ENCODE measurements at regions not wholly inside any gene's neighbourhood (a gene's known extent, or its start where the extent isn't known, plus 50 kb on each side); places are given as distances from the start of the nearest gene placed in this dataset.

DNA sequence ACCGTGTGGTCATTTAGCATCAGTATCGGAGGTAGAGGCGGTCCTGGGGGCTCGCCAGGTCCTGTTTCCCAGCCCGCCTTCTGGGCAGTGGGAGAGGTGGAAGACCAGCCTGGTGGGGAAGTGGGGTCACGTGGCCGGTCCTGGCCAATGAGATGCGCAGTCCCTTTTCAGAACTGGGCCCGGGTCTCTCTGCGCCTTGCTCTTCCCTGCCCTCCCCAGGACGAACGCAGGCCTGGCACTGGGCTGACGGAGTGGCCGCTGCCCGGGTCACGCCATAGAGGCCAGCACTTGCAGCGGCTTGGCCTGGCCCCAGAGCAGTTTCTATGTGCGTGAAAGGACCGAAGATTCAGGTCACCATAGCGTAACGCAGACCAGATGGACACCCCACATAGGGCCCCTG lies 97.6 kb downstream of the OLFM1 start:
- TF ChIP-seq, protein P1, sequence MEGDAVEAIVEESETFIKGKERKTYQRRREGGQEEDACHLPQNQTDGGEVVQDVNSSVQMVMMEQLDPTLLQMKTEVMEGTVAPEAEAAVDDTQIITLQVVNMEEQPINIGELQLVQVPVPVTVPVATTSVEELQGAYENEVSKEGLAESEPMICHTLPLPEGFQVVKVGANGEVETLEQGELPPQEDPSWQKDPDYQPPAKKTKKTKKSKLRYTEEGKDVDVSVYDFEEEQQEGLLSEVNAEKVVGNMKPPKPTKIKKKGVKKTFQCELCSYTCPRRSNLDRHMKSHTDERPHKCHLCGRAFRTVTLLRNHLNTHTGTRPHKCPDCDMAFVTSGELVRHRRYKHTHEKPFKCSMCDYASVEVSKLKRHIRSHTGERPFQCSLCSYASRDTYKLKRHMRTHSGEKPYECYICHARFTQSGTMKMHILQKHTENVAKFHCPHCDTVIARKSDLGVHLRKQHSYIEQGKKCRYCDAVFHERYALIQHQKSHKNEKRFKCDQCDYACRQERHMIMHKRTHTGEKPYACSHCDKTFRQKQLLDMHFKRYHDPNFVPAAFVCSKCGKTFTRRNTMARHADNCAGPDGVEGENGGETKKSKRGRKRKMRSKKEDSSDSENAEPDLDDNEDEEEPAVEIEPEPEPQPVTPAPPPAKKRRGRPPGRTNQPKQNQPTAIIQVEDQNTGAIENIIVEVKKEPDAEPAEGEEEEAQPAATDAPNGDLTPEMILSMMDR (IDR thresholded peaks at IDR 0.05) = no peak
- no peak for TF ChIP-seq POLR2AphosphoS5 (IDR thresholded peaks at IDR 0.05)

All from stomach (tissue), 4 donors.